Activated CD8-positive, alpha-beta T cell treated with anti-CD3 and anti-CD28 coated beads for 36 hours (primary cell): ENCODE measurements at regions not wholly inside any gene's neighbourhood (a gene's known extent, or its start where the extent isn't known, plus 50 kb on each side); places are given as distances from the start of the nearest gene placed in this dataset.

Experiments
- ATAC-seq: fragments of 200-7000 bp; cut with Tn5 transposase; one replicate; pipeline ENCODE4 v1.10.0; 2021; ENCODE audit warnings: mild to moderate bottlenecking, moderate library complexity
- CTCF ChIA-PET: fragments of 350-600 bp; sonication (Branson Sonifier 250); formaldehyde crosslinking; loops from one replicate; lab custom pipeline; 2021; ENCODE audit warnings: antibody characterized with exemption; lab: Charles Lee
- POLR2A ChIA-PET: fragments of 350-600 bp; sonication (Branson Sonifier 250); formaldehyde crosslinking; loops from one replicate; lab custom pipeline; 2021; ENCODE audit warnings: antibody characterized with exemption; lab: Charles Lee
- DNase-seq: peaks from one replicate; pipeline ENCODE4 v3.0.0-alpha.2; 2020
- H3K27ac Mint-ChIP-seq: one replicate; pipeline ENCODE4 v1.8.0; 2021; ENCODE audit warnings: mild to moderate bottlenecking, mixed read lengths
- H3K27me3 Mint-ChIP-seq: one replicate; pipeline ENCODE4 v1.8.0; 2021; ENCODE audit warnings: mixed read lengths
- H3K36me3 Mint-ChIP-seq: one replicate; pipeline ENCODE4 v1.8.0; 2021; ENCODE audit warnings: low read depth, mixed read lengths
- H3K4me1 Mint-ChIP-seq: one replicate; pipeline ENCODE4 v1.8.0; 2021; ENCODE audit warnings: low read depth, mixed read lengths
- H3K4me3 Mint-ChIP-seq: one replicate; pipeline ENCODE4 v1.8.0; 2021; ENCODE audit warnings: mild to moderate bottlenecking, moderate library complexity, mixed read lengths
- H3K9me3 Mint-ChIP-seq: one replicate; pipeline ENCODE4 v1.8.0; 2021; ENCODE audit warnings: mixed read lengths
- CTCF ChIP-seq: fragments of 200-600 bp; IDR thresholded peaks from one replicate; pipeline ENCODE4 v1.8.0; 2022; ENCODE audit warnings: antibody characterized with exemption, mild to moderate bottlenecking
- intact Hi-C: fragments of 100-400 bp; cut with micrococcal nuclease; formaldehyde crosslinking; loops from one replicate; pipeline ENCODE4 v1.10.0; 2022

DNA sequence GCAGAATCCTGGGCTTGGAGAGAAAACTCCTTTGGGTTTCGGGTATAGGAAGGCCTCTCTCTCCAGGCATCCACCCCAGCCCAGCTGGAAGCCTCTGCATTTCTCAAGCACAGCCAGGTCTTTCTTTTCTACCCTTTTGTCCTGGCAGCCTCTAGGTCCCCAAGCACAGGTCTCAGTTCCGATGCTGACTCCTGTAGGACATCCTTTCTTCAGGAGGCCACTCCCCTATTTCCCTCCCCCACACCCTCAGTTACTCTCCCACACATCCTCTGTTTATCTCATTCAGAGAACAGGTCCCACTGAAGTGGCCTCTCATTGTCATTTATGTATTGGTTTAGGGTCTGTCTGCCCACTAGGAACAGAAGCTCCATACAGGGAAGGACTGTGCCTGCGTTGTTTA is 352.6 kb downstream of the VRK1 start:
- Mint-ChIP-seq H3K27ac (no peak overlapping the region), H3K4me1 (no peaks in the 10 kb centered on the region)
- no peak for TF ChIP-seq CTCF

DNA sequence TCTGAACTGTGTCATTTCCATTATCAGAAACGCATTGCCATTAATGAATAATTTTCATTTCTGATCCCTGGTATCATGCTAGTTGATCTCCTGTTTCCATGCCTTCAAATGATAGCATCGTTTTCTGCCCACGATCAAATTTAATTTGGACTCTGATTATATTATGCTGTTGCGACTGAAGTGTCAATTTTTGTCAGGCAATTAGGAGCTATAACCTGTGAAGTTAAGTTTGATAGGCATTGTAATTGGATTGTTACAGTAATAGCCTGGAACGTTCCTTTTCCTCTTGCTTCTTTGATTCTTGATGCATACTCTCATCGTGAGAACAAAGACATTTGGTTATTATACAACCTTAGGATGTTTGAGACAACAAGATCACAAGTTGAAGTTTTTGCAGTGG is 356.3 kb downstream of the VRK1 start:
- POLR2A ChIA-PET: no interaction called here
- Mint-ChIP-seq H3K4me1 (no peaks in the 10 kb centered on the region), H3K4me3 (no peak overlapping the region)

More for the DNA sequence above, 352.6 kb downstream of the VRK1 start:
- Mint-ChIP-seq H3K4me3 (no peak overlapping the region), H3K27me3 (peaks cover 3% of the 10 kb centered on the region), H3K36me3 (no peaks in the 10 kb centered on the region), H3K9me3 (peaks cover 2% of the 10 kb centered on the region)
- ATAC-seq (no peak), DNase-seq (no peak)
- POLR2A ChIA-PET: no interaction called here
- intact Hi-C loops: no loop called here
- CTCF ChIA-PET: interaction anchor here (1.2 kb wide), 1 partner anchor 15 kb away, joined by 3 read pairs; no protein-coding TSS in a partner anchor

DNA sequence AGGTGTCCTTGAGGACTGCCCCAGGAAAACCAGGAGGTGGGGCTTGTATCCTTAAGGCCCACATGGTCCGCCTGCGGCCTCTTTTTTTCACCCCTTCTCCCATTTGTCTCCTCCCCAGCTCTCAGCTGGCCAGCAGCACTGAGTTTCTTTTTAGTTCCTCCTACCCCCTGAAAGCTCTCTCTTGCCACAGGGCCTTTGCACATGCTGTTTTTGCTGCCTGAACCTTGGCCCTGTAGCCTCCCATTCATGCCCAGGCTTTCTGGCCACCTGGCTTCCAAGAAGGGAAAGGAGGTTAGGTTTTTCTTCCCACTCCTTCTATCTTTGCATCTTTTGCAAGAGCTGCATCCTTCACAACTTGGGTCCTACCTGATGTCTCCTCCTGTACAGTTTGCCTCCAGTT is 358.1 kb downstream of the VRK1 start:
- Mint-ChIP-seq H3K27me3 (peaks cover 9% of the 10 kb centered on the region), H3K4me1 (no peaks in the 10 kb centered on the region), H3K36me3 (peaks cover 5% of the 10 kb centered on the region), H3K27ac (no peak overlapping the region), H3K4me3 (no peak overlapping the region), H3K9me3 (peaks cover 5% of the 10 kb centered on the region)
- DNase-seq (no peak), ATAC-seq (no peak)
- intact Hi-C loops: no loop called here
- CTCF ChIA-PET: no interaction called here
- POLR2A ChIA-PET: no interaction called here
- no peak for TF ChIP-seq CTCF

More for the DNA sequence above, 356.3 kb downstream of the VRK1 start:
- intact Hi-C loops: no loop called here
- CTCF ChIA-PET: no interaction called here
- no peaks in the 10 kb centered on the region for H3K36me3 Mint-ChIP-seq
- no peak for TF ChIP-seq CTCF
- no peak for ATAC-seq
- H3K27me3 Mint-ChIP-seq: peaks cover 9% of the 10 kb centered on the region
- H3K9me3 Mint-ChIP-seq: no peaks in the 10 kb centered on the region
- H3K27ac Mint-ChIP-seq: no peak overlapping the region
- no peak for DNase-seq

DNA sequence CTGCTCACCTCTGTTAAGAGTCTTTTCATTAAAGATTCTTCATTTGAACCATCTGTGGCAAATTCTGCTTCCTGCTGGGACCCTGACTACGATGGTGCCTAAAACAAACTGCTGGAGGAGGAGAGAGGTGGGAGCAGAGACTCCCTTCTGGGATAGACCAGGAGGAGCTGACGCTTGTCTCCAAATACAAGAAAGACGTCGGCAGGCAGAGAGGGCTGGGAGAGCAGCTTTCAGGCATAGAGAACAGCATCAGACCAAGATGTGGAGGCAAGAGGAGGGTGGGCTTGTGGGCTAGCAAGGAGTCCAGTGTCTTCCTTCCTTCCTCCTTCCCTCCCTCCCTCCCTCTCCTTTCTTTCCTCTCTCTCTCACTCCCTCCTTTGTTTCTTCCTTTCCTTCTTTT is 358.6 kb downstream of the VRK1 start:
- TF ChIP-seq CTCF: no peak
- peaks cover 5% of the 10 kb centered on the region for H3K36me3 Mint-ChIP-seq
- H3K9me3 Mint-ChIP-seq: peaks cover 5% of the 10 kb centered on the region
- intact Hi-C loops: no loop called here
- H3K27ac Mint-ChIP-seq: no peak overlapping the region
- H3K27me3 Mint-ChIP-seq: peaks cover 9% of the 10 kb centered on the region
- ChIA-PET CTCF (no interaction called here), POLR2A (no interaction called here)
- H3K4me3 Mint-ChIP-seq: no peak overlapping the region
- H3K4me1 Mint-ChIP-seq: no peaks in the 10 kb centered on the region
- ATAC-seq: no peak
- DNase-seq: no peak

DNA sequence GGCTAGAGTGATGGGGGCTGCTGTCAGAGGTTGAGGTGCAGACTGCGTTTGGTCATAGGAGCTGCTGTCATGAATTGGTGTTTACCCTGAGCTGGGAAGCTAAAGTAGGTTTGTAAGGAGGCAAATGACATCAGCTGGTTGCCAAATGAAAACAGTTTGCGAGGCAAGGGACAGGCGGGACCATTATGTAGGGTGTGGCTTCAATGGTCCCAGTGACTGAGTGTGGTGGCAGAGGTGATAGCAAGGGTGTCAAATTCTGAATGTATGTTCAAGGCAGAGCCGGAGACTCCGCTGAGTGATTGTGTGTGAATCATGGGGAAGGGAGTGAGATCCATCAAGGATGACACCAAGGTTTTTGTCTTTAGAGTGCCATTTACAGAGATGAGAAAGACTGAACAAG is 359.5 kb downstream of the VRK1 start:
- Mint-ChIP-seq H3K27ac (no peak overlapping the region), H3K36me3 (peaks cover 5% of the 10 kb centered on the region), H3K4me3 (no peak overlapping the region), H3K9me3 (peaks cover 5% of the 10 kb centered on the region), H3K4me1 (no peaks in the 10 kb centered on the region), H3K27me3 (peaks cover 9% of the 10 kb centered on the region)
- ATAC-seq (no peak), DNase-seq (no peak)
- ChIA-PET POLR2A (no interaction called here), CTCF (no interaction called here)
- TF ChIP-seq CTCF: no peak
- intact Hi-C loops: no loop called here
